Cardiac fibroblast (primary cell): ENCODE measurements at regions not wholly inside any gene's neighbourhood (a gene's known extent, or its start where the extent isn't known, plus 50 kb on each side); places are given as distances from the start of the nearest gene placed in this dataset.

ENCODE experiments used
- DNase-seq, 2 donors: peaks; one replicate each; pipeline versions ENCODE4 v3.0.0 to v3.0.0-alpha.2; 2010; ENCODE audit warnings: low read depth in 2 of 2
- H3K4me3 ChIP-seq, 2 donors: replicated peaks in 1 of 2; 1 replicate in 1 of 2; 2 replicates in 1 of 2; pipeline ENCODE4 v1.5.1; 2011; ENCODE audit warnings: low read depth in 2 of 2, low read length in 2 of 2, mild to moderate bottlenecking in 2 of 2, moderate library complexity in 1 of 2
- TF ChIP-seq, protein P1 (sequence below): IDR thresholded peaks from one replicate; pipeline ENCODE4 v1.5.1; 2011; ENCODE audit warnings: low read depth, mild to moderate bottlenecking, low read length, inconsistent platforms

DNA sequence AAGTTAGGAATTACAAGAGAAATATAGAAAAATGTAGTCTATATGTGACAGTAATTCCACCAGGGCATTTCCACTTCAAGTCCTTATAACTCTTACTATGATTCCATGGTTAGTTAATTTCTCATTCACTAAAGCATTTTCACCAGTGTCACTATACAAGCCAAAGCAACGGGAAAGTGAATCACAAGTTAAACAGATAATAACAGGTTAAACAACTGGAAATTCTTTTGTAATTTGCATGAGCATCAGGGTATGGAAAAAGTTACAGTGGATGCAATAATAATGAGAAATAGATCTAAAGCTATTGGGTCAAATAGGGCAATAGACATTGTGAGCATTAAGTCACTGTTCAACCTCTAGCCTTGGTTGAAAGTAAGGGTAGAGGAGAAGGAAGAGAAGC lies 88.9 kb upstream of the ST6GAL2 start:
- no peak for DNase-seq
- H3K4me3 ChIP-seq, result no peak overlapping the region
- TF ChIP-seq, protein P1, sequence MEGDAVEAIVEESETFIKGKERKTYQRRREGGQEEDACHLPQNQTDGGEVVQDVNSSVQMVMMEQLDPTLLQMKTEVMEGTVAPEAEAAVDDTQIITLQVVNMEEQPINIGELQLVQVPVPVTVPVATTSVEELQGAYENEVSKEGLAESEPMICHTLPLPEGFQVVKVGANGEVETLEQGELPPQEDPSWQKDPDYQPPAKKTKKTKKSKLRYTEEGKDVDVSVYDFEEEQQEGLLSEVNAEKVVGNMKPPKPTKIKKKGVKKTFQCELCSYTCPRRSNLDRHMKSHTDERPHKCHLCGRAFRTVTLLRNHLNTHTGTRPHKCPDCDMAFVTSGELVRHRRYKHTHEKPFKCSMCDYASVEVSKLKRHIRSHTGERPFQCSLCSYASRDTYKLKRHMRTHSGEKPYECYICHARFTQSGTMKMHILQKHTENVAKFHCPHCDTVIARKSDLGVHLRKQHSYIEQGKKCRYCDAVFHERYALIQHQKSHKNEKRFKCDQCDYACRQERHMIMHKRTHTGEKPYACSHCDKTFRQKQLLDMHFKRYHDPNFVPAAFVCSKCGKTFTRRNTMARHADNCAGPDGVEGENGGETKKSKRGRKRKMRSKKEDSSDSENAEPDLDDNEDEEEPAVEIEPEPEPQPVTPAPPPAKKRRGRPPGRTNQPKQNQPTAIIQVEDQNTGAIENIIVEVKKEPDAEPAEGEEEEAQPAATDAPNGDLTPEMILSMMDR, result no peak

DNA sequence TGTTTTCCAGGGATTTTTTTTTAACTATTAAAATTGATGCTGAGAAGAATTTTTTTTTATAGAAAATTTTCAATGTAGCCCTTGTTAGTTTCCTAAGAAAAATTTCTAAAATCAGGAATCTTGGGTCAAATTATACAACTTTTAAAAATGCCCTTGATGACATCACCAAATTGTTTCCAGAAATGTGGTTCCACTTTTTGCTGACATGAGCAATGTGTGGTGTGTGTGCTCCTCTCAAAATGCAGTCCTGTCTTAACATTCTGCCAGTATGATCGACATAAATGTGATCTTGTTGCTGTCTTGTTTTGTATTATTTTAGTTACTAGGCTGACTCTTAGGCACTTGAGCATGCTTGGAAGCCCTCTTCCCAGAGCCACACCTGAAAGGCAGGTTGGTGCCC lies 89.7 kb upstream of the ST6GAL2 start:
- TF ChIP-seq, protein P1, result no peak
- no peak overlapping the region for H3K4me3 ChIP-seq
- DNase-seq, result no peak

DNA sequence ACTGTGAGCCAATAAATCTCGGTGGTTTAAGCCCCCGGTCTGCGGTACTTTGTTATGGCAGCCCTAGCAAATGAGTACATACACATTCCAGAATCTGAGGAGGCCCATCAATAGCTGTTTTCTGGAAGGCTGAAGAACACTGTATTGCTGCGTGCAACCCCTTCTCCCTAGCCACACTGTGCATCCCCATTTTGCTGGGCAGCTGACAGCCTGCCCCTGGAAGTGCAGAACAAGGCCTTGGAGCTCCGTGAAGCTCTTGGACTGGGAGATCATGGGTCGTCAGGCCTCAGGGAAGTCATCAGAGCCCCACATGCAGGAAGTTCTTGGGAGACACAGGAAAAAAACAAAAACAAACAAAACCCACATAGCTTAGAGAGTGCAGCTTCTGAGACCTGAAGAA lies 90.6 kb upstream of the ST6GAL2 start:
- TF ChIP-seq, protein P1, result no peak
- H3K4me3 ChIP-seq, result no peak overlapping the region
- no peak for DNase-seq

DNA sequence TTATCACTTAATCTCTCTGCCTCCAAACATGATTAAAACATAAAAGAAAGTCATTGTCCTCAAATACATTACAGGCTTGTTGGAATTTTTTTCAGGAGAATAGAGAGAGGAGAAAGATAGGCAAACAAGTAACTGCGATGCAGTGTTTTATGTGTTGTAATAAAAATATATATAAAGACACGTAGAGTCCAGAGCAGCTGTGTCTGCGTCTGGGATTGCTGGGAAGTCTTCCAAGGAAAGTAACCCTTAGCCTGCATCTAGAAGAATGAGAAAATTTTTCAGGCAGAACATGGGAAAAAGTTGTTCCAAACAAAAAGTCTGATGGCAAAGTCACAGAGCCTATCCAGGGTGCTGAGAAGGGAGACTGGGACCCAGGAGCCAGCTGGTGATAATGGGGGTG lies 91.8 kb upstream of the ST6GAL2 start:
- TF ChIP-seq, protein P1, result no peak
- H3K4me3 ChIP-seq, result no peak overlapping the region
- peak; percentile 27 to 67 for DNase-seq

DNA sequence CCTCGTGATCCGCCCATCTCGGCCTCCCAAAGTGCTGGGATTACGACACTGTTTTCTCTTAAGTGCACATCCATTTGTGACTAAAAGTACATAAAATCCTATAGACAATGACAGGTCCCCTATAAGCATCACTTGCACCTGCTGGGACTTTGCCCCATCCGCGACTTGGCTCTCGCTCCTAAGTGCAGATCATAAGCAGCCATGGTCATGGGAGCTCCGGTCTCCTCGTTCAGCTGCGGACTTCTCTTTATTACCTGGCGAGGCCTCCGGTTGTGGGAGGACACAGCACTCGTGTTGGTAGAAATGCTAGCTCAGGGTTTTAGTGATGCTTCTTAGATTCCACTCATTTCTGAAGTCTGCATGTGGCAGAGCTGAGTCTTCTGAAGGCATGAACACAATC lies 92.7 kb upstream of the ST6GAL2 start:
- no peak for DNase-seq
- TF ChIP-seq, protein P1, result no peak
- no peak overlapping the region for H3K4me3 ChIP-seq

DNA sequence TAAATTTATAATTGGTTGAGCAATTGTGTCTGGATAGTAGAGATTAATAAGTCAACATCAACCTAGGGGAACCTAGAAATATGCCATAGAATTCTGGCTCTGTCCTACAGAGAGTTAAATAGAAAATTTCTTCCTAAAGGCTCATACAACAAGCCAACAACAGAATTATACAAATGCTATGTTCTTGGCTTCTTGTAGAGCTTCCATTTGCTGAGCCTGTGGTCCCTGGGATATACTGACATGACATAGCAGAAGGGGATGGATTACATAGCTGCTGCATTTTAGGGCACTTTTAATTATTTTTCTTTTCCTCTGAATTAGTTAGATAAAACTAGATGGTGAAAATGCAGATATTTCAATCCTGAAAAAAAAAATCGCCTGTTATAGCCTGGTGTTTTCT lies 95.5 kb upstream of the ST6GAL2 start:
- no peak for DNase-seq
- TF ChIP-seq, protein P1, result no peak
- H3K4me3 ChIP-seq, result no peak overlapping the region

DNA sequence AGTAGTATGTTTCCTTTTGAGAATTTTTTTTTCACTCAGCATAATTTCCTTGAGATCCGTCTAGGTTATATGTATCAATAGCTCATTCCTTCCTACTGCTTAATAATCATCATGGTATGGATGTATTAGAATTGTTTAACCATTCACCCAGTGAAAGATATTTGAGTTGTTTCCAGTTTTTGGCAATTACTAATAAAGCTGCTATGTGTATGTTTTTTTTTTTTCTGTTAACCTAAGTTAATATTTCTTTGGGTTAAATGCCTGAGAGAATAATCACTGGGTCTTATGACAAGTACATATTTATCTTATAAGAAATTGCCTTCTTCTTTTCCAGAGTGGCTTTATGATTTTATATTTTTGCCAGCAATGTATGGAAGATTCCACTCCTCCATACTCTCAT lies 96.4 kb upstream of the ST6GAL2 start:
- no peak overlapping the region for H3K4me3 ChIP-seq
- peak; percentile 31 to 73 for DNase-seq
- TF ChIP-seq, protein P1, result no peak
